Epithelial cell of proximal tubule (primary cell): ENCODE measurements at regions not wholly inside any gene's neighbourhood (a gene's known extent, or its start where the extent isn't known, plus 50 kb on each side); places are given as distances from the start of the nearest gene placed in this dataset.

ENCODE experiments used
- DNase-seq: peaks from one replicate; pipeline ENCODE4 v3.0.0-alpha.2; 2011; ENCODE audit warnings: low read depth
- H3K4me3 ChIP-seq: 2 replicates; pipeline ENCODE4 v1.5.1; 2011; ENCODE audit warnings: low read depth, mild to moderate bottlenecking, low read length
- CTCF ChIP-seq: conservative IDR thresholded peaks from 2 replicates; pipeline ENCODE4 v1.5.1; 2012; ENCODE audit warnings: low read depth, mild to moderate bottlenecking, low read length

DNA sequence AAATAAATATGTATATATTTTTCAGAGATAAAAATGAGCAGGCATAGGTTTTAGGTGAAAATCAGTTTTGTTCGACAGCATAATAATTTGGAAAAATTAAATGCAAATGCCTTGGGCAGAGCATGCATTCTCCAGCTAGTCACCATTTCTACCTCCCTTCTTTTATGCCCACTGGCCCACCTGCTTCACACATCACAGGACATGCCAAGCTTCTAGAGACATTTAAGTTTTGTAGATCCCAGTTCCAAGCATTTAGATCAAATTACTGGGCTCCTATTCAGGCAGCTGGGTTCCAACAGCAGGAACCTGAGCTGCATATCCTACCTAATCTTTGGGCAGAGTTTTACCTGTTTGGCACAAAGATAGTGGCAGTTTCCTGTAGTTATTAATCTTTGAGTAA lies 67.6 kb upstream of the SLC38A4 start:
- no peak for DNase-seq
- no peak for TF ChIP-seq CTCF
- no peak overlapping the region for H3K4me3 ChIP-seq

- DNase-seq, result no peak
- no peak for TF ChIP-seq CTCF
- H3K4me3 ChIP-seq, result no peak overlapping the region
Observed at GRCh38 chr12:46895726-46896125, 69.9 kb upstream of the SLC38A4 start.

GRCh38 chr12:46896680-46897079 lies 70.9 kb upstream of the SLC38A4 start:
- TF ChIP-seq CTCF, result no peak
- no peak overlapping the region for H3K4me3 ChIP-seq
- DNase-seq, result no peak

DNA sequence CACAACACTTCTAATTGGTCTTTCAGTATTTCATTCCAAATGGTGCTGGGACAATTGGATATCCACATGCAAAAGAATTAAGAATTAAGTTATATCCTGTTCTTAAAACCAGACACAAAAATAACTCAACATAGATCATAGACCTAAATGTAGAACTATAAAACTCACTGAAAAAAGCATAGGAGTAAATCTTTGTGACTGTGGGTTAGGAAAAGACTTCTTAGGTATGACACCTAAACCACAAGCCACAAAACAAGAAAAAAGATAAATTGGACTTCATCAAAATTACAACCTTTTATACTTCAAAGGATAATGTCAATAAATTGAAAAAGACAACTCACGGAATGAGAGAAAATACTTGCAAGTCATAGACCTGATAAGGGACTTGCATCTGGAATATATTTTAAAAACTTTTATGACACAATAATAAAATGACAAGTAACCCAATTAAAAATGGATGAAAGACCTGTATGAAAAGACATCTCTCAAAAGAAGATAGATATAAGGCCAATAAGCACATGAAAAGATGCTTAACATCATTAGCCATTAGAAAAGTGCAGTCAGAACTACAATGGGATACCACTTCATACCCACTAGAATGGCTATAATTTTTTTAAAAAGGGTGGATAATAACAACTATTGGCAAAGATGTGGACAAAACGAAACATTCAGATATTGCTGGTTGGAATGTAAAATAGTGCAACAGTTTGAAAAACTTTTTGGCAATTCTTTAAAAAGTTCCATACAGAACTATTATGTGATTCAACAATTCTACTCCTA lies 72.5 kb upstream of the SLC38A4 start:
- TF ChIP-seq CTCF, result no peak

DNA sequence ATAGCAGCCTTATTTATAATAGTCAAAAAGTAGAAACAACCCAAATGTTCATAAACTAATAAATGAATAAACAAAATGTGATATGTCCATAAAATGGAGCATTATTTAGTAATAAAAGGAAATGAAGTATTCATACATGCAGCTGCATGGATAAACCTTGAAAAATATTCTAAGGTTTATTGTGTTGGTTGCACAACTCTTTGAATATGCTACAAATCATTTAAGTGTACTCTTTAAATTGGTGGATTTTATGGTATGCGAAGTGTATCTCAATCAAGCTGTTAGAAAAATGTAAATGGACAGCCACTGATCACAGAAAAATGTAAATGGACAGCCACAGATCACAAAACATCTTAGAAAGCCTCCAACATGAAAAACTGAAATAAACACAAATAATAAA lies 73.2 kb upstream of the SLC38A4 start:
- no peak for DNase-seq
- TF ChIP-seq CTCF, result no peak
- H3K4me3 ChIP-seq, result no peak overlapping the region

More for the DNA sequence above, 72.5 kb upstream of the SLC38A4 start:
- no peak for DNase-seq
- no peak overlapping the region for H3K4me3 ChIP-seq

GRCh38 chr12:46900734-46901463 lies 75.1 kb upstream of the SLC38A4 start:
- DNase-seq, result no peak
- H3K4me3 ChIP-seq, result no peak overlapping the region
- no peak for TF ChIP-seq CTCF
